Kidney glomerular epithelial cell (primary cell): ENCODE measurements at regions not wholly inside any gene's neighbourhood (a gene's known extent, or its start where the extent isn't known, plus 50 kb on each side); places are given as distances from the start of the nearest gene placed in this dataset.

ENCODE experiments used
- DNase-seq: peaks from one replicate; lab custom pipeline; 2025; lab: John Stamatoyannopoulos, UW

GRCh38 chr12:98213556-98213955, 301.8 kb upstream of the TMPO start:
- DNase-seq: no peak

GRCh38 chr12:98217257-98217656, 298.1 kb upstream of the TMPO start:
- DNase-seq: no peak

- no peak for DNase-seq
Measured at GRCh38 chr12:98220636-98221035, 294.8 kb upstream of the TMPO start.

- DNase-seq: no peak
Measured at GRCh38 chr12:98221243-98221808, 294.1 kb upstream of the TMPO start.

- DNase-seq: no peak
Measured at GRCh38 chr12:98222135-98222534, 293.3 kb upstream of the TMPO start.

GRCh38 chr12:98224584-98225221, 290.7 kb upstream of the TMPO start:
- no peak for DNase-seq

- no peak for DNase-seq
Measured at GRCh38 chr12:98227162-98227561, 288.2 kb upstream of the TMPO start.

GRCh38 chr12:98228683-98229539, 286.5 kb upstream of the TMPO start:
- DNase-seq: no peak

- DNase-seq: no peak
Measured at GRCh38 chr12:98229540-98229924, 285.9 kb upstream of the TMPO start.

GRCh38 chr12:98232753-98233390, 282.5 kb upstream of the TMPO start:
- DNase-seq: no peak

GRCh38 chr12:98235301-98235700, 280.1 kb upstream of the TMPO start:
- DNase-seq: no peak

GRCh38 chr12:98238515-98239130, 276.8 kb upstream of the TMPO start:
- DNase-seq: no peak

GRCh38 chr12:98243190-98243589, 272.2 kb upstream of the TMPO start:
- DNase-seq: no peak

- DNase-seq: no peak
Measured at GRCh38 chr12:98244136-98244535, 271.3 kb upstream of the TMPO start.

- no peak for DNase-seq
Measured at GRCh38 chr12:98253207-98254037, 262.0 kb upstream of the TMPO start.

GRCh38 chr12:98256830-98257229, 258.6 kb upstream of the TMPO start:
- no peak for DNase-seq

GRCh38 chr12:98259693-98260092, 255.7 kb upstream of the TMPO start:
- DNase-seq: no peak

- DNase-seq: no peak
Measured at GRCh38 chr12:98260276-98260675, 255.1 kb upstream of the TMPO start.

- no peak for DNase-seq
Measured at GRCh38 chr12:98262902-98263301, 252.5 kb upstream of the TMPO start.

- DNase-seq: no peak
Measured at GRCh38 chr12:98274430-98275130, 240.8 kb upstream of the TMPO start.

- no peak for DNase-seq
Measured at GRCh38 chr12:98275131-98275475, 240.3 kb upstream of the TMPO start.
